ENCODE measurements at regions not wholly inside any gene's neighbourhood (a gene's known extent, or its start where the extent isn't known, plus 50 kb on each side); places are given as distances from the start of the nearest gene placed in this dataset.

- peaks cover 2% of the 10 kb centered on the region for H3K36me3 Mint-ChIP-seq
- H3K27me3 Mint-ChIP-seq (ENCODE audit: low read depth): no peaks in the 10 kb centered on the region
- DNase-seq (ENCODE audit: low spot score in 2 of 2, unreplicated experiment in 2 of 2): no peak
- H3K4me3 Mint-ChIP-seq: no peak overlapping the region
- no peak for TF ChIP-seq CTCF (IDR thresholded peaks at IDR 0.05; ENCODE audit: unreplicated experiment)
- peaks cover 8% of the 10 kb centered on the region for H3K9me3 Mint-ChIP-seq
- no peaks in the 10 kb centered on the region for H3K4me1 Mint-ChIP-seq
- no peak overlapping the region for H3K27ac Mint-ChIP-seq
These were observed 636.9 kb downstream of the TAFA4 start for GRCh38 chr3:68295457-68295856.

GRCh38 chr3:68290333-68290732 is 635.9 kb upstream of the SUCLG2 start:
- TF ChIP-seq CTCF (IDR thresholded peaks at IDR 0.05; ENCODE audit: unreplicated experiment): no peak
- no peak overlapping the region for H3K4me3 Mint-ChIP-seq

GRCh38 chr3:68288085-68288484 is 633.7 kb upstream of the SUCLG2 start:
- H3K27ac Mint-ChIP-seq: no peak overlapping the region
- no peaks in the 10 kb centered on the region for H3K27me3 Mint-ChIP-seq (ENCODE audit: low read depth)

More at GRCh38 chr3:68290333-68290732, 635.9 kb upstream of the SUCLG2 start:
- H3K36me3 Mint-ChIP-seq: no peaks in the 10 kb centered on the region
- no peaks in the 10 kb centered on the region for H3K9me3 Mint-ChIP-seq
- no peaks in the 10 kb centered on the region for H3K27me3 Mint-ChIP-seq (ENCODE audit: low read depth)
- no peak overlapping the region for H3K27ac Mint-ChIP-seq
- DNase-seq (ENCODE audit: low spot score in 2 of 2, unreplicated experiment in 2 of 2): no peak
- peaks cover 5% of the 10 kb centered on the region for H3K4me1 Mint-ChIP-seq

GRCh38 chr3:68287101-68287500 is 632.7 kb upstream of the SUCLG2 start:
- Mint-ChIP-seq H3K9me3 (no peaks in the 10 kb centered on the region), H3K27me3 (ENCODE audit: low read depth) (no peaks in the 10 kb centered on the region), H3K4me3 (no peak overlapping the region), H3K27ac (no peak overlapping the region), H3K36me3 (no peaks in the 10 kb centered on the region), H3K4me1 (peaks cover 7% of the 10 kb centered on the region)
- no peak for DNase-seq (ENCODE audit: low spot score in 2 of 2, unreplicated experiment in 2 of 2)
- TF ChIP-seq CTCF (IDR thresholded peaks at IDR 0.05; ENCODE audit: unreplicated experiment): no peak

More at GRCh38 chr3:68288085-68288484, 633.7 kb upstream of the SUCLG2 start:
- DNase-seq (ENCODE audit: low spot score in 2 of 2, unreplicated experiment in 2 of 2): no peak
- Mint-ChIP-seq H3K4me3 (no peak overlapping the region), H3K9me3 (no peaks in the 10 kb centered on the region), H3K4me1 (peaks cover 5% of the 10 kb centered on the region), H3K36me3 (no peaks in the 10 kb centered on the region)
- no peak for TF ChIP-seq CTCF (IDR thresholded peaks at IDR 0.05; ENCODE audit: unreplicated experiment)

GRCh38 chr3:68274286-68274685 is 619.9 kb upstream of the SUCLG2 start:
- H3K4me3 Mint-ChIP-seq: no peak overlapping the region
- TF ChIP-seq CTCF (IDR thresholded peaks at IDR 0.05; ENCODE audit: unreplicated experiment): no peak
- H3K4me1 Mint-ChIP-seq: peaks cover 3% of the 10 kb centered on the region
- H3K36me3 Mint-ChIP-seq: no peaks in the 10 kb centered on the region
- no peak overlapping the region for H3K27ac Mint-ChIP-seq
- no peak for DNase-seq (ENCODE audit: low spot score in 2 of 2, unreplicated experiment in 2 of 2)
- peaks cover 5% of the 10 kb centered on the region for H3K27me3 Mint-ChIP-seq (ENCODE audit: low read depth)
- H3K9me3 Mint-ChIP-seq: no peaks in the 10 kb centered on the region

GRCh38 chr3:68271145-68271544 is 616.7 kb upstream of the SUCLG2 start:
- Mint-ChIP-seq H3K4me3 (no peak overlapping the region), H3K9me3 (no peaks in the 10 kb centered on the region), H3K36me3 (no peaks in the 10 kb centered on the region), H3K4me1 (peaks cover 3% of the 10 kb centered on the region), H3K27ac (no peak overlapping the region), H3K27me3 (ENCODE audit: low read depth) (no peaks in the 10 kb centered on the region)
- no peak for DNase-seq (ENCODE audit: low spot score in 2 of 2, unreplicated experiment in 2 of 2)
- no peak for TF ChIP-seq CTCF (IDR thresholded peaks at IDR 0.05; ENCODE audit: unreplicated experiment)

All from mesothelial cell of epicardium (in vitro differentiated cells).